ENCODE measurements at regions not wholly inside any gene's neighbourhood (a gene's known extent, or its start where the extent isn't known, plus 50 kb on each side); places are given as distances from the start of the nearest gene placed in this dataset.

- TF ChIP-seq CTCF (IDR thresholded peaks at IDR 0.05), result no peak
Measured at GRCh38 chr2:188022389-188022788, 269.3 kb upstream of the GULP1 start.

GRCh38 chr2:188023035-188023434, 268.6 kb upstream of the GULP1 start:
- TF ChIP-seq CTCF (IDR thresholded peaks at IDR 0.05), result no peak

GRCh38 chr2:188024811-188025210, 266.9 kb upstream of the GULP1 start:
- no peak for TF ChIP-seq CTCF (IDR thresholded peaks at IDR 0.05)

GRCh38 chr2:188028739-188029138, 262.9 kb upstream of the GULP1 start:
- TF ChIP-seq CTCF (IDR thresholded peaks at IDR 0.05), result no peak

GRCh38 chr2:188032306-188032705, 259.4 kb upstream of the GULP1 start:
- no peak for TF ChIP-seq CTCF (IDR thresholded peaks at IDR 0.05)

GRCh38 chr2:188032786-188033185, 258.9 kb upstream of the GULP1 start:
- no peak for TF ChIP-seq CTCF (IDR thresholded peaks at IDR 0.05)

GRCh38 chr2:188039307-188039706, 252.4 kb upstream of the GULP1 start:
- TF ChIP-seq CTCF (IDR thresholded peaks at IDR 0.05), result no peak

- no peak for TF ChIP-seq CTCF (IDR thresholded peaks at IDR 0.05)
Measured at GRCh38 chr2:188042412-188042811, 249.3 kb upstream of the GULP1 start.
